Activated CD8-positive, alpha-beta T cell treated with anti-CD3 and anti-CD28 coated beads for 36 hours (primary cell): ENCODE measurements at regions not wholly inside any gene's neighbourhood (a gene's known extent, or its start where the extent isn't known, plus 50 kb on each side); places are given as distances from the start of the nearest gene placed in this dataset.

Source experiments
- ATAC-seq: fragments of 200-7000 bp; cut with Tn5 transposase; one replicate; pipeline ENCODE4 v1.10.0; 2021; ENCODE audit warnings: mild to moderate bottlenecking, moderate library complexity
- CTCF ChIA-PET: fragments of 350-600 bp; sonication (Branson Sonifier 250); formaldehyde crosslinking; loops from one replicate; lab custom pipeline; 2021; ENCODE audit warnings: antibody characterized with exemption; lab: Charles Lee
- POLR2A ChIA-PET: fragments of 350-600 bp; sonication (Branson Sonifier 250); formaldehyde crosslinking; loops from one replicate; lab custom pipeline; 2021; ENCODE audit warnings: antibody characterized with exemption; lab: Charles Lee
- DNase-seq: peaks from one replicate; pipeline ENCODE4 v3.0.0-alpha.2; 2020
- H3K27ac Mint-ChIP-seq: one replicate; pipeline ENCODE4 v1.8.0; 2021; ENCODE audit warnings: mild to moderate bottlenecking, mixed read lengths
- H3K27me3 Mint-ChIP-seq: one replicate; pipeline ENCODE4 v1.8.0; 2021; ENCODE audit warnings: mixed read lengths
- H3K36me3 Mint-ChIP-seq: one replicate; pipeline ENCODE4 v1.8.0; 2021; ENCODE audit warnings: low read depth, mixed read lengths
- H3K4me1 Mint-ChIP-seq: one replicate; pipeline ENCODE4 v1.8.0; 2021; ENCODE audit warnings: low read depth, mixed read lengths
- H3K4me3 Mint-ChIP-seq: one replicate; pipeline ENCODE4 v1.8.0; 2021; ENCODE audit warnings: mild to moderate bottlenecking, moderate library complexity, mixed read lengths
- H3K9me3 Mint-ChIP-seq: one replicate; pipeline ENCODE4 v1.8.0; 2021; ENCODE audit warnings: mixed read lengths
- CTCF ChIP-seq: fragments of 200-600 bp; IDR thresholded peaks from one replicate; pipeline ENCODE4 v1.8.0; 2022; ENCODE audit warnings: antibody characterized with exemption, mild to moderate bottlenecking
- intact Hi-C: fragments of 100-400 bp; cut with micrococcal nuclease; formaldehyde crosslinking; loops from one replicate; pipeline ENCODE4 v1.10.0; 2022

- ATAC-seq (no peak), DNase-seq (no peak)
- intact Hi-C loops: no loop called here
- H3K27me3 Mint-ChIP-seq: no peaks in the 10 kb centered on the region
- no peak overlapping the region for H3K27ac Mint-ChIP-seq
- no peaks in the 10 kb centered on the region for H3K36me3 Mint-ChIP-seq
- H3K9me3 Mint-ChIP-seq: no peaks in the 10 kb centered on the region
- CTCF ChIA-PET: no interaction called here
- H3K4me1 Mint-ChIP-seq: no peaks in the 10 kb centered on the region
- no peak for TF ChIP-seq CTCF
- no peak overlapping the region for H3K4me3 Mint-ChIP-seq
- POLR2A ChIA-PET: no interaction called here
These were observed 92.3 kb upstream of the B3GAT1 start for GRCh38 chr11:134504146-134504905.

DNA sequence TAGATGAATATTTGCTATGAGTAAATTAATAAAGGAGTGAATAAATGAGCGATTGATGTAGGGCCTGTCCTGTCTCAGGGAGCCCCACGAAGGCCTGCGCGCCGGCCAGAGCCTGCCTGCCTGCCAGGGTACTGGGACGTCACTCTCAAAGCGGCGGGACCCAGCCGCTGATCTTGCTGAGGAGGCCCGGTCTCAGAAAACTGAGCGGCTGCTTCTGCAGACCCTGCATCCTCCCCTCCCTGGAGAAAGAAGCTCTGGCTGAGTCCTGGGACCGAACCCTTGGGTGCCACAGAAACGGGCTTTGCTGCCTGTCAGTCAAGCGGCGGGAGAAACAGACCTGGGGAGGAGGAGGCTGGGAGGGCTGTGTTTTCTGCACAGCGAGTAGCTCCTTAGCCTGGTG, 91.6 kb upstream of the B3GAT1 start:
- no peak for DNase-seq
- H3K4me3 Mint-ChIP-seq: no peak overlapping the region

DNA sequence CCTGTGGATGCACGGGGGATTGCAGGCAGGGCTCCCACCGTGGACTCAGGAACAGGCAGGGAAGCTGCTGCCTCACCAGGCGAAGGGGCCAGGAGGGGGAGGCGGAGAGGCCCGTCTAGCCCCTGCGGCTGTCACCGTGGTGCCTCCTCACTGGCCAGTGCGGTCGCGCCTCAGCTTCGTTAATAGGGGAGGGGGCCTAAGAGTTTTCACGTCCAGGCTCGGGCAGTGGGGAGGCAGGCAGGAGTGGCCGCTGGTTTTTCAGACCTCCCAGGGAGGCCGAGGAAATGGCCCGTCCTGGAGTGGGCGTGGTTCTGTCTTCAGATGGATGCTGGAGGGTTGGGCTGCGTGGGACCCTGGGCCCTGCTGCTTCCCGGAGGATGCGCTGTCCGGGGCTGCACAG, 91.1 kb upstream of the B3GAT1 start:
- Mint-ChIP-seq H3K27me3 (no peaks in the 10 kb centered on the region), H3K27ac (no peak overlapping the region), H3K4me3 (no peak overlapping the region), H3K9me3 (no peaks in the 10 kb centered on the region), H3K4me1 (no peaks in the 10 kb centered on the region), H3K36me3 (no peaks in the 10 kb centered on the region)
- CTCF ChIA-PET: no interaction called here
- POLR2A ChIA-PET: no interaction called here
- DNase-seq: no peak
- intact Hi-C loops: no loop called here
- TF ChIP-seq CTCF: no peak
- ATAC-seq: no peak

More for the DNA sequence above, 91.6 kb upstream of the B3GAT1 start:
- Mint-ChIP-seq H3K4me1 (no peaks in the 10 kb centered on the region), H3K27ac (no peak overlapping the region), H3K27me3 (no peaks in the 10 kb centered on the region), H3K9me3 (no peaks in the 10 kb centered on the region), H3K36me3 (no peaks in the 10 kb centered on the region)
- ATAC-seq: no peak
- TF ChIP-seq CTCF: no peak
- ChIA-PET CTCF (no interaction called here), POLR2A (no interaction called here)
- intact Hi-C loops: no loop called here

DNA sequence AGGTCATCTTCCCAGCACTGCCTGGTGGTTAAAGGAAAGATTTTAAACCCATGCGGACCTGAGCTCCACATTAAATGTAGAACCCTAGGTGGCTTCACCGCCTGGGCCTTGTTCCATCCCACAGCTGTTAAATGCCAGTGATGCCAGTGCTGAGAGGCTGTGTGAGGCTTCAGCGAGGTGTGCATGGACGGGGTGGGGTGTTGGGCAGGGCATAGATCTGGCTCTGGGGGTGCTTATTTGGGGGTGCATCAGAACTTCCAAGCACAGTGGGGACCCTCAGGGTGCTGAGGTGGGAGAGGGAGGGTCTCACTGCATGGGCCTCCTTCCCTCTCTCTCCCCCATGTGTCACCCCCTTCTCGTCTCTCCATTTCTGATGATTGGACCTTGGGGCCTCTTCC, 90.1 kb upstream of the B3GAT1 start:
- CTCF ChIA-PET: no interaction called here

More for the DNA sequence above, 90.1 kb upstream of the B3GAT1 start:
- no peak for ATAC-seq
- TF ChIP-seq CTCF: no peak
- Mint-ChIP-seq H3K27me3 (peaks cover 1% of the 10 kb centered on the region), H3K27ac (no peak overlapping the region), H3K9me3 (no peaks in the 10 kb centered on the region), H3K4me3 (no peak overlapping the region), H3K4me1 (no peaks in the 10 kb centered on the region), H3K36me3 (no peaks in the 10 kb centered on the region)
- POLR2A ChIA-PET: no interaction called here
- no peak for DNase-seq
- intact Hi-C loops: no loop called here
